Neutrophil (primary cell): ENCODE measurements at regions not wholly inside any gene's neighbourhood (a gene's known extent, or its start where the extent isn't known, plus 50 kb on each side); places are given as distances from the start of the nearest gene placed in this dataset.

Experiments used
- H3K27ac ChIP-seq: fragments of 200-600 bp; sonication (generic); 2 replicates; pipeline ENCODE4 v1.5.1; 2016; ENCODE audit warnings: mild to moderate bottlenecking, moderate library complexity
- H3K27me3 ChIP-seq: fragments of 200-600 bp; sonication (generic); 2 replicates; pipeline ENCODE4 v1.6.0; 2016; ENCODE audit warnings: mild to moderate bottlenecking
- H3K36me3 ChIP-seq: fragments of 200-600 bp; sonication (generic); 2 replicates; pipeline ENCODE4 v1.5.1; 2017
- H3K4me1 ChIP-seq, 2 experiments: fragments of 200-600 bp in 1 of 2; sonication (generic) in 1 of 2; 1 replicate in 1 of 2; 2 replicates in 1 of 2; pipeline versions ENCODE4 v1.5.1 to v1.6.1; 2013 to 2016; ENCODE audit warnings: low read depth in 1 of 2, low read length in 1 of 2, mild to moderate bottlenecking in 1 of 2, moderate library complexity in 1 of 2; ENCODE audit not compliant: control insufficient read depth in 1 of 2, insufficient read depth in 1 of 2
- H3K4me3 ChIP-seq, 2 experiments: fragments of 200-600 bp in 1 of 2; sonication (generic) in 1 of 2; 1 replicate in 1 of 2; 2 replicates in 1 of 2; pipeline ENCODE4 v1.5.1; 2013 to 2016; ENCODE audit warnings: low read depth in 1 of 2, low read length in 1 of 2, mild to moderate bottlenecking in 1 of 2, moderate library complexity in 1 of 2
- H3K9me3 ChIP-seq: fragments of 200-600 bp; sonication (generic); 2 replicates; pipeline ENCODE4 v1.5.1; 2016
- CTCF ChIP-seq: fragments of 200-600 bp; sonication (generic); IDR thresholded peaks from 2 replicates; pipeline ENCODE4 v1.5.1; 2016; ENCODE audit warnings: antibody characterized with exemption

GRCh38 chr13:73908809-73909208, 225.4 kb downstream of the KLF12 start:
- H3K4me1 ChIP-seq = no peaks in the 10 kb centered on the region
- no peaks in the 10 kb centered on the region for H3K36me3 ChIP-seq
- no peak overlapping the region for H3K4me3 ChIP-seq
- no peaks in the 10 kb centered on the region for H3K9me3 ChIP-seq
- no peaks in the 10 kb centered on the region for H3K27me3 ChIP-seq
- no peak overlapping the region for H3K27ac ChIP-seq
- no peak for TF ChIP-seq CTCF

- no peaks in the 10 kb centered on the region for H3K4me1 ChIP-seq
- no peaks in the 10 kb centered on the region for H3K27me3 ChIP-seq
- no peak for TF ChIP-seq CTCF
- no peaks in the 10 kb centered on the region for H3K9me3 ChIP-seq
- no peak overlapping the region for H3K27ac ChIP-seq
- no peak overlapping the region for H3K4me3 ChIP-seq
- no peaks in the 10 kb centered on the region for H3K36me3 ChIP-seq
Measured at GRCh38 chr13:73904625-73905024, 229.6 kb downstream of the KLF12 start.

GRCh38 chr13:73903561-73903960, 230.6 kb downstream of the KLF12 start:
- Histone ChIP-seq H3K27ac (no peak overlapping the region), H3K4me1 (no peaks in the 10 kb centered on the region), H3K9me3 (no peaks in the 10 kb centered on the region), H3K4me3 (no peak overlapping the region), H3K27me3 (no peaks in the 10 kb centered on the region), H3K36me3 (no peaks in the 10 kb centered on the region)
- TF ChIP-seq CTCF = no peak

GRCh38 chr13:73902847-73903246, 231.4 kb downstream of the KLF12 start:
- no peak overlapping the region for H3K27ac ChIP-seq
- H3K27me3 ChIP-seq = no peaks in the 10 kb centered on the region
- TF ChIP-seq CTCF = no peak
- H3K4me1 ChIP-seq = no peaks in the 10 kb centered on the region
- H3K9me3 ChIP-seq = no peaks in the 10 kb centered on the region
- no peaks in the 10 kb centered on the region for H3K36me3 ChIP-seq
- no peak overlapping the region for H3K4me3 ChIP-seq

GRCh38 chr13:73902296-73902695, 231.9 kb downstream of the KLF12 start:
- H3K27ac ChIP-seq = no peak overlapping the region
- H3K36me3 ChIP-seq = no peaks in the 10 kb centered on the region

More at GRCh38 chr13:73902296-73902695, 231.9 kb downstream of the KLF12 start:
- Histone ChIP-seq H3K27me3 (no peaks in the 10 kb centered on the region), H3K4me3 (no peak overlapping the region), H3K9me3 (no peaks in the 10 kb centered on the region), H3K4me1 (no peaks in the 10 kb centered on the region)
- TF ChIP-seq CTCF = no peak
